NCI-H2171 treated with DMSO at 0.1 percent for 48 hours (cell line): ENCODE measurements at regions not wholly inside any gene's neighbourhood (a gene's known extent, or its start where the extent isn't known, plus 50 kb on each side); places are given as distances from the start of the nearest gene placed in this dataset.

Experiments
- DNase-seq: peaks from one replicate; lab custom pipeline; 2025; lab: John Stamatoyannopoulos, UW

GRCh38 chr15:97623091-97623661 lies 337.3 kb upstream of the ARRDC4 start:
- no peak for DNase-seq

- DNase-seq: no peak
Measured at GRCh38 chr15:97627634-97628033, 332.9 kb upstream of the ARRDC4 start.

GRCh38 chr15:97645758-97646157 lies 314.7 kb upstream of the ARRDC4 start:
- DNase-seq: no peak

GRCh38 chr15:97648728-97649127 lies 311.8 kb upstream of the ARRDC4 start:
- no peak for DNase-seq

- DNase-seq: no peak
Measured at GRCh38 chr15:97652041-97652440, 308.5 kb upstream of the ARRDC4 start.

GRCh38 chr15:97652700-97653167 lies 307.8 kb upstream of the ARRDC4 start:
- DNase-seq: peak; percentile 49

GRCh38 chr15:97653896-97654295 lies 306.6 kb upstream of the ARRDC4 start:
- no peak for DNase-seq

GRCh38 chr15:97654481-97655076 lies 305.9 kb upstream of the ARRDC4 start:
- DNase-seq: peak; percentile 16

GRCh38 chr15:97661796-97662195 lies 298.7 kb upstream of the ARRDC4 start:
- no peak for DNase-seq

GRCh38 chr15:97672586-97672985 lies 287.9 kb upstream of the ARRDC4 start:
- no peak for DNase-seq

GRCh38 chr15:97678656-97679055 lies 281.8 kb upstream of the ARRDC4 start:
- no peak for DNase-seq

GRCh38 chr15:97679106-97679688 lies 281.3 kb upstream of the ARRDC4 start:
- DNase-seq: no peak

- no peak for DNase-seq
Measured at GRCh38 chr15:97680606-97681220, 279.8 kb upstream of the ARRDC4 start.

- no peak for DNase-seq
Measured at GRCh38 chr15:97683831-97684230, 276.7 kb upstream of the ARRDC4 start.

- no peak for DNase-seq
Measured at GRCh38 chr15:97684249-97684648, 276.3 kb upstream of the ARRDC4 start.

- no peak for DNase-seq
Measured at GRCh38 chr15:97686324-97686723, 274.2 kb upstream of the ARRDC4 start.

GRCh38 chr15:97687654-97688053 lies 272.8 kb upstream of the ARRDC4 start:
- peak; percentile 27 for DNase-seq

GRCh38 chr15:97688177-97688576 lies 272.3 kb upstream of the ARRDC4 start:
- no peak for DNase-seq

GRCh38 chr15:97688886-97689285 lies 271.6 kb upstream of the ARRDC4 start:
- DNase-seq: no peak

GRCh38 chr15:97691078-97691477 lies 269.4 kb upstream of the ARRDC4 start:
- DNase-seq: no peak

GRCh38 chr15:97691799-97692198 lies 268.7 kb upstream of the ARRDC4 start:
- no peak for DNase-seq

- DNase-seq: peak; percentile 0
Measured at GRCh38 chr15:97692301-97693015, 268.0 kb upstream of the ARRDC4 start.

GRCh38 chr15:97694456-97694855 lies 266.0 kb upstream of the ARRDC4 start:
- no peak for DNase-seq
